Thymus (tissue), 11 donors: ENCODE measurements at regions not wholly inside any gene's neighbourhood (a gene's known extent, or its start where the extent isn't known, plus 50 kb on each side); places are given as distances from the start of the nearest gene placed in this dataset.
"Not testable (repeated sequence)": the region's sequence is repeated elsewhere in the genome, so short reads cannot be mapped to it uniquely, and the experiment has no call there.

Source experiments
- DNase-seq, 9 donors: peaks; one replicate each; pipeline ENCODE4 v3.0.0-alpha.2; 2013; ENCODE audit warnings: low spot score in 9 of 9, low read depth in 6 of 9, missing footprints in 1 of 9
- H3K27ac ChIP-seq, 2 donors: one replicate each; pipeline ENCODE4 v1.5.1; 2013; ENCODE audit warnings: control low read depth in 1 of 2, low read depth in 1 of 2, low read length in 1 of 2, mild to moderate bottlenecking in 1 of 2, moderate library complexity in 1 of 2
- H3K27me3 ChIP-seq, 2 donors: one replicate each; pipeline ENCODE4 v1.5.1; 2013; ENCODE audit warnings: low read length in 1 of 2; ENCODE audit not compliant: control insufficient read depth in 2 of 2, insufficient read depth in 1 of 2
- H3K36me3 ChIP-seq, 2 donors: one replicate each; pipeline ENCODE4 v1.5.1; 2013; ENCODE audit warnings: low read length in 1 of 2, mild to moderate bottlenecking in 1 of 2, moderate library complexity in 1 of 2; ENCODE audit not compliant: control insufficient read depth in 2 of 2, insufficient read depth in 2 of 2
- H3K4me1 ChIP-seq, 2 donors: one replicate each; pipeline ENCODE4 v1.5.1; 2013; ENCODE audit warnings: low read length in 2 of 2; ENCODE audit not compliant: control insufficient read depth in 2 of 2, insufficient read depth in 2 of 2
- H3K4me3 ChIP-seq, 2 donors: one replicate each; pipeline ENCODE4 v1.5.1; 2013; ENCODE audit warnings: low read length in 2 of 2, control low read depth in 1 of 2, mild to moderate bottlenecking in 1 of 2
- H3K9me3 ChIP-seq, 2 donors: one replicate each; pipeline ENCODE4 v1.5.1; 2013; ENCODE audit warnings: low read length in 1 of 2, mild to moderate bottlenecking in 1 of 2; ENCODE audit not compliant: control insufficient read depth in 2 of 2, insufficient read depth in 1 of 2
- WGBS: extraction: QIAGEN DNeasy Blood & Tissue Kit; methylation state at CpG from one replicate; pipeline ENCODE4 v1.1.7; 2013; 5-methylcytosine and 5-hydroxymethylcytosine counted together
- donor health status: healthy.

DNA sequence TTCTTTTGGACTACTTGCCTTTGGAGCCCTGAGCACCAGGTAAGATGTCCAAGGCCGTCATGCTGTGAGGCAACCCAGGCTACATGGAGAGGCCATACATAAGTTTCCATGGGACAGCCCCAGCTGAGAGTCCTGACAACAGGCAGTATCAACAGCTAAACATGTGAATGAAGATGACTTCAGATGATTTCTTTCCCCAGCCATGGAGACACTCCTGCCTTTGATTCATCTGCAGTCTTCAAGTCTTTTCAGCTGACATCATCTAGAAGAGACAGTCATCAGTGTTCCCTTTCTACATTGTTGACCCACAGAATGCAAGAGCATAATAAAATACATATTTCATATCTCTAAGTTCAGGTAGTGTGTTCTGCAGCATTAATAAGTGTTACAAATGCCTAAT, 398.7 kb downstream of the BTG1 start:
- whole genome bisulfite sequencing, result 96% methylated on average over 1 of the region's 1 CpG
- no peak overlapping the region for H3K27ac ChIP-seq
- no peaks in the 10 kb centered on the region for H3K9me3 ChIP-seq
- H3K4me3 ChIP-seq, result no peak overlapping the region
- DNase-seq, result no peak
- H3K27me3 ChIP-seq, result no peaks in the 10 kb centered on the region
- H3K36me3 ChIP-seq, result no peaks in the 10 kb centered on the region
- H3K4me1 ChIP-seq, result no peaks in the 10 kb centered on the region

DNA sequence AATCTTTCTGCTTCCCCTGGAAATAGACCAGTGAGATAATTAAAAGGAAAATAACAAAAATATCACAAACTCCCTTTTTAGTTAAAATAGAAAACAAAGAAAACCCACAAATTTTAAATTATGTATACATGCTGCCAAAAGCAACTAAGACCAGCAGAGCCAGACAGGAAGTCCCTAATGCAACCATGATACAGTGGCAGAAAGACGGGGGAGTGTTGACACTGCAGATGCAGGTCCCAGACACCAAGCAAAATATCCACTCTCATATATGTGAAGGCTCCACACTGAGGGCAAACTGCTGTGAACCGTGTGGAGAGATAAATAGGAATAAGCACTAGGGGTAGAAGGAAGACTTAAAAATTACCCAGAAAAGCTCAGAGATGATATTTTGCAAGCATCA, 401.0 kb downstream of the BTG1 start:
- DNase-seq, result no peak
- no peaks in the 10 kb centered on the region for H3K36me3 ChIP-seq
- H3K27me3 ChIP-seq, result no peaks in the 10 kb centered on the region
- no peaks in the 10 kb centered on the region for H3K4me1 ChIP-seq
- H3K27ac ChIP-seq, result no peak overlapping the region
- no peaks in the 10 kb centered on the region for H3K9me3 ChIP-seq
- no peak overlapping the region for H3K4me3 ChIP-seq
- WGBS, result 85% methylated on average over 2 of the region's 2 CpGs

DNA sequence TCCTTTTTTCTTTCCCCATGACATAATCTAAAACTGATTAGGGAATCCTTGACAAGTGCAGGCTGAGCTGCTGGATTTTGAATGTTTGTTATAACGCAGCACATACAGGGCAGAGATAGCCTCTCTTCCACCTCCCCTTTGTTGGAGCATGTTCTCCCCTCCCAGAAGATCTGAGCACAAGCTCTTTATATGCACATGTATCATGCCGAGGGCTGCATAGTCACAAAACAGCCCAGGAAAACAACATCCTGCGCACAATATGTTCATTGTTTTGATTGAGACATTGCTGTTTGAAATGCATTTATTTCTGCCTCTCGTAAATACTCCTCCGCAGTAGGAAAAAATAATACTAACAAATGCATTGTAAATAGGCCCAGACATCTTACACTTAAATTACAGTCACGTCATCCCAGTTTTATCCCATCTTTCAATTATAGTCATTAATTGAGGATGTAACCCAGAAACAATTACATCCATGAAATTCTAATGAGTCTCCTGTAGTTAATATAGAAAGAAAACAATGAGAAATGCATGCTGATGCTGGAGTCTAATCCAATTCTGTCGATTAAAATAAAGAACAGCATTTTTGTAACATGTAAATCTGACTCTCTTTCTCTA, 401.8 kb downstream of the BTG1 start:
- no peaks in the 10 kb centered on the region for H3K4me1 ChIP-seq
- H3K4me3 ChIP-seq, result no peak overlapping the region
- no peak for DNase-seq
- 95% methylated on average over 7 of the region's 7 CpGs for WGBS
- no peak overlapping the region for H3K27ac ChIP-seq
- H3K36me3 ChIP-seq, result no peaks in the 10 kb centered on the region
- H3K9me3 ChIP-seq, result no peaks in the 10 kb centered on the region
- no peaks in the 10 kb centered on the region for H3K27me3 ChIP-seq

DNA sequence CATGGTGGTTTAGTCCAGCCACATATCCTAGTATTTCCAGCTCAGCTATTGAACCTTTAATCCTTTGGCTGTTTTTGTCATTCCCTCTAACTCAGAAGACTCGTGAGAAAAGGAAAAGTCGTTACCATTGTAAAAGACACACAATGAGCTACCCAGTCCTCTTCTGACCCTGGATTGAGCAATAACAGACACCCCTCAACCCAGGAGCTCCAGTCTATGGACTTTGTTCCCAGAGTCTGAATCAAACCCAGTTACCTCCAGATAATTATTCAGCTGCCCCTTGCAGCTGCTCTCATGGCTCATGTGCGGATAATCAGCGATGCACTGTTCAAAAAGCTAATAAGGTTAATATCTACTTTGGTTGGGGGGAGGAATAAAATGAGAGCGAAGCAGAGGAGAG, 402.4 kb downstream of the BTG1 start:
- 98% methylated on average over 5 of the region's 5 CpGs for WGBS
- no peaks in the 10 kb centered on the region for H3K9me3 ChIP-seq
- no peak overlapping the region for H3K4me3 ChIP-seq

DNA sequence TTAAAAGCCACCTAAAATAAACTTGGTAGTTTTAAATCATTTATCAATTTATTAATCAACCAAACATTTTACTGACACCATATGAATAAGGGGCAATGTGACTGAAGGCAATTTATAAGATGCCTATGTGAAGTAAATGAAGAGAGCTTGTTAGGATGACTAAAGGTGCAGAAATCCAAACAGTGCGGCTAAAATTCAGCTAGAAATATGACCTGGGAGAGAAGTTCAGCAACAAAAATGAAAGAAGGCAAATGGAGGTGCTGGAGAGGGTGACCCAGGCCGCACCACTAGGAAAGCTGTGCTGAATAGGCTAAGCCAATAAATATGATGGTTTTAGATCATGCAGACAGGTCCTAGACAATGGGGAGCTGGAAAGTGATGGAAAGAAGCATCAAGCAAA, 403.7 kb downstream of the BTG1 start:
- Histone ChIP-seq H3K4me1 (no peaks in the 10 kb centered on the region), H3K36me3 (no peaks in the 10 kb centered on the region), H3K27ac (no peak overlapping the region), H3K27me3 (no peaks in the 10 kb centered on the region), H3K9me3 (no peaks in the 10 kb centered on the region), H3K4me3 (no peak overlapping the region)
- no peak for DNase-seq
- WGBS, result 97% methylated on average over 2 of the region's 2 CpGs

More for the DNA sequence above, 402.4 kb downstream of the BTG1 start:
- DNase-seq, result no peak
- Histone ChIP-seq H3K4me1 (no peaks in the 10 kb centered on the region), H3K27ac (no peak overlapping the region), H3K36me3 (no peaks in the 10 kb centered on the region), H3K27me3 (no peaks in the 10 kb centered on the region)

DNA sequence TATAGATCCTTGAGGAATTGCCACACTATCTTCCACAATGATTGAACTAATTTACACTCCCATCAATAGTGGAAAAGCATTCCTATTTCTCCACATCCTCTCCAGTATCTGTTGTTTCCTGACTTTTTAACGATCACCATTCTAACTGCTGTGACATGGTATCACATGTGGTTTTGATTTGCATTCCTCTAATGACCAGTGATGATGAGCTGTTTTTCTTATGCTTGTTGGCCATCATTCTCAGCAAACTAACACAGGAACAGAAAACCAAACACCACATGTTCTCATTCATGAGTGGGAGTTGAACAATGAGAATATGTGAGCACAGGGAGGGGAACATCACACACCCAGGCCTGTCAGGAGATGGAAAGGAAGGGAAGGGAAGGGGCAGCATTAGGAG, 411.8 kb downstream of the BTG1 start:
- not testable (repeated sequence) for H3K27me3 ChIP-seq, DNase-seq, H3K27ac ChIP-seq, H3K9me3 ChIP-seq, H3K4me1 ChIP-seq, H3K4me3 ChIP-seq, H3K36me3 ChIP-seq
- WGBS, result 93% methylated on average over 1 of the region's 1 CpG

DNA sequence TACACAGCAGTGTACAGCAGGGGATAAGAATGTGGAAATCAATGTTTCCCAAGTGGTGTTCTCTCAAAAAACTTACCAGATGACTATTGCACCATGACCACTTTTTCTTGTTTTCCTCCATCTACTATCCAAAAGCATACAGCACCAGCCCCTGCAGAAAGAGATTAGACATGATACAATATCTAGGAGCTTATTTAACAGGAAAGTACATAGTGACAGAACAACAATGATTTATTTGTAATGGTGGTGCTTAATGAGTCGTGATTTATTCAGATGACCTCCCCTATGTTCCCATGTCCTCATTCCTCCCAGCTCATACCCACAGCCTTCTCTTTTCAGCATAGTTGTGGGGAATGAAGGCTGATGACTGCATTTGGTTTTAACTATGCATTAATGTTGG, 413.6 kb downstream of the BTG1 start:
- no peak overlapping the region for H3K4me3 ChIP-seq
- no peaks in the 10 kb centered on the region for H3K9me3 ChIP-seq
- H3K27ac ChIP-seq, result no peak overlapping the region
- H3K4me1 ChIP-seq, result no peaks in the 10 kb centered on the region
- DNase-seq, result no peak
- H3K36me3 ChIP-seq, result no peaks in the 10 kb centered on the region
- H3K27me3 ChIP-seq, result no peaks in the 10 kb centered on the region
- 89% methylated on average over 1 of the region's 1 CpG for WGBS

DNA sequence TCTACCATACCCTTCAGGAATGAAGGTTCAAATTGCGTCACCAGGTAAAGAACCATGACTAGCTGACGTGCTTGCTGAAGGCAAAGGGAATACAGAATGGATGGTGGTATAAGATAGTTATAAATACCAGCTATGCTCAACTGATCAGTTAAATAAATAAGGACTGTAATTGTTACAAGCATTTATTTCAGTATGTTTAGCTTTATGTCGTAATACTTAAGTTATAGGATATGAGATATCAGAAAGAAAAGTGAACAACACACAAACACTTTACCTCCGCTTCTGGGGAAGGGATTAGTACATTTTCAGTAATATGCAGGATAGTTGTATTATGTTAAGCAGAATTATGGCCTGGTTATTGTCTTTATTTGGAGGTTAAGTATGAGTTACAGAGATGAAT, 416.1 kb downstream of the BTG1 start:
- 97% methylated on average over 4 of the region's 4 CpGs for WGBS
- DNase-seq, result no peak
- Histone ChIP-seq H3K4me1 (no peaks in the 10 kb centered on the region), H3K27me3 (no peaks in the 10 kb centered on the region), H3K4me3 (no peak overlapping the region), H3K9me3 (no peaks in the 10 kb centered on the region), H3K27ac (no peak overlapping the region), H3K36me3 (no peaks in the 10 kb centered on the region)

DNA sequence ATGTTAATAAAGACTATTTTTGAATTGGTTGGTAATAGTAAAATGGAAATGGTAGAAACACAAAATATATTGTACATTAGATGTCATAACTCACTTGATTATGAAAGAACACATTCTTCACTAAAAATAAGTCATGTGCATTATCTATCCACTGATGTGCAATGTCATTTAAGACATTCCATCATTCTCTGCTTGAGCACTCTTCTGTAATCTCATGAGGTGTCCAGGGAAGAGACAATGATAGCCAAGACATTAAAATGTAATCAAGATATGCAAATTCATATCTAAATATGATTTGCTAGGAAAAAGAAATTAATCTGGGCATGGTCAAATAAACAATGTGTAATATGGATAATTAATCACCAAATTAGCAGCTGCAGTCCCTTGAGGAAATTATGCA, 422.5 kb downstream of the BTG1 start:
- H3K27me3 ChIP-seq, result no peaks in the 10 kb centered on the region
- H3K4me3 ChIP-seq, result no peak overlapping the region
- no peak overlapping the region for H3K27ac ChIP-seq
- DNase-seq, result no peak
- no peaks in the 10 kb centered on the region for H3K4me1 ChIP-seq
- no peaks in the 10 kb centered on the region for H3K9me3 ChIP-seq
- H3K36me3 ChIP-seq, result no peaks in the 10 kb centered on the region

DNA sequence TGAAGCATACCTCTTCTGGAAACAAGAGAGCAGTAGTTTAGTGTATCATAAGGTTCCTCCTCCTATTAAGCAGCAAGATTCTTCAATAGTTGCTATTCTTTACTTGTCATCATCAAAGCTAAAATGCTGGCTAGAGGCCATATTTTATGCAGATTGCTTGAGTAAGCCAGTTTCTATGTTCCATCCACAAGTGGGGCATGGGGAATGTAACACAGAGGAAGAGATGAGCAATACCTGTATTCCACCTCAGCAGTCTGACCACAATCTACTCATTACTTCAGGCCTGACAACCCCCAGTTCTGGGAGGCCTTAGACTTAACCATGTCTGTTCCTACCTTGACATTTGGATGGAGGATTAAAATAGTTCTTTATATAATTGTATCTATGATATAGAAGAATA, 423.6 kb downstream of the BTG1 start:
- Histone ChIP-seq H3K27me3 (no peaks in the 10 kb centered on the region), H3K36me3 (no peaks in the 10 kb centered on the region)
- DNase-seq, result no peak

More for the DNA sequence above, 423.6 kb downstream of the BTG1 start:
- Histone ChIP-seq H3K27ac (no peak overlapping the region), H3K4me1 (no peaks in the 10 kb centered on the region), H3K4me3 (no peak overlapping the region), H3K9me3 (no peaks in the 10 kb centered on the region)
